Stomach (tissue), 4 donors: ENCODE measurements at regions not wholly inside any gene's neighbourhood (a gene's known extent, or its start where the extent isn't known, plus 50 kb on each side); places are given as distances from the start of the nearest gene placed in this dataset.
"Not testable (repeated sequence)": the region's sequence is repeated elsewhere in the genome, so short reads cannot be mapped to it uniquely, and the experiment has no call there.

Experiments used
- POLR2A ChIP-seq, 4 donors: fragments of 450-650 bp; IDR thresholded peaks; one replicate each; pipeline ENCODE4 v1.6.1; 2016; ENCODE audit warnings: antibody characterized with exemption in 4 of 4, control low read depth in 2 of 4, mild to moderate bottlenecking in 1 of 4, moderate library complexity in 1 of 4
- TF ChIP-seq, protein P1 (sequence below), 7 experiments: fragments of 450-650 bp in 4 of 7; fragments of 200-600 bp in 3 of 7; sonication (generic) in 3 of 7; IDR thresholded peaks; one replicate each; pipeline ENCODE4 v1.5.1; 2016 to 2019; ENCODE audit warnings: antibody characterized with exemption in 7 of 7, control low read depth in 2 of 7, mild to moderate bottlenecking in 1 of 7

DNA sequence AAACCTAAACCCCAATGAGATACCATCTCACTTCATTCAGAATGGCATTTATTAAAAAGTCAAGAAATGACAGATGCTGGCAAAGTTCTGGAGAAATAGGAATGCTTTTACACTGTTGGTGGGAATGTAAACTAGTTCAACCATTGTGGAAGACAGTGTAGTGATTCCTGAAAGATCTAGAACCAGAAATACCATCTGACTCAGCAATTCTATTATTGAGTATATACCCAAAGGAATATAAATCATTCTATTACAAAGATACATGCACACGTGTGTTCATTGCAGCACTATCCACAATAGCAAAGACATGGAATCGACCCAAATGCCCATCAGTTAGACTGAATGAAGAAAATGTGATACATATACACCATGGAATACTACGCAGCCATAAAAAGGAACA, 109.6 kb upstream of the PRKG2 start:
- TF ChIP-seq, protein P1, sequence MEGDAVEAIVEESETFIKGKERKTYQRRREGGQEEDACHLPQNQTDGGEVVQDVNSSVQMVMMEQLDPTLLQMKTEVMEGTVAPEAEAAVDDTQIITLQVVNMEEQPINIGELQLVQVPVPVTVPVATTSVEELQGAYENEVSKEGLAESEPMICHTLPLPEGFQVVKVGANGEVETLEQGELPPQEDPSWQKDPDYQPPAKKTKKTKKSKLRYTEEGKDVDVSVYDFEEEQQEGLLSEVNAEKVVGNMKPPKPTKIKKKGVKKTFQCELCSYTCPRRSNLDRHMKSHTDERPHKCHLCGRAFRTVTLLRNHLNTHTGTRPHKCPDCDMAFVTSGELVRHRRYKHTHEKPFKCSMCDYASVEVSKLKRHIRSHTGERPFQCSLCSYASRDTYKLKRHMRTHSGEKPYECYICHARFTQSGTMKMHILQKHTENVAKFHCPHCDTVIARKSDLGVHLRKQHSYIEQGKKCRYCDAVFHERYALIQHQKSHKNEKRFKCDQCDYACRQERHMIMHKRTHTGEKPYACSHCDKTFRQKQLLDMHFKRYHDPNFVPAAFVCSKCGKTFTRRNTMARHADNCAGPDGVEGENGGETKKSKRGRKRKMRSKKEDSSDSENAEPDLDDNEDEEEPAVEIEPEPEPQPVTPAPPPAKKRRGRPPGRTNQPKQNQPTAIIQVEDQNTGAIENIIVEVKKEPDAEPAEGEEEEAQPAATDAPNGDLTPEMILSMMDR (IDR thresholded peaks at IDR 0.05), result not testable (repeated sequence)
- not testable (repeated sequence) for TF ChIP-seq POLR2A (IDR thresholded peaks at IDR 0.05)
